ENCODE measurements at regions not wholly inside any gene's neighbourhood (a gene's known extent, or its start where the extent isn't known, plus 50 kb on each side); places are given as distances from the start of the nearest gene placed in this dataset.

- in situ Hi-C loops (cut with HindIII; ENCODE audit: extremely low pct_ligation_motif_present, low pct_unique_long_range_greater_than_20kb) (no loop called here), intact Hi-C loops (cut with micrococcal nuclease; ENCODE audit: unreplicated experiment) (no loop called here)
- FAIRE-seq, result no peak
Measured at GRCh38 chrX:15050395-15050794, 177.2 kb downstream of the MOSPD2 start.

GRCh38 chrX:15043538-15043937 lies 170.3 kb downstream of the MOSPD2 start:
- Histone ChIP-seq H3K27me3 (ENCODE audit: control insufficient read depth in 1 of 2, insufficient read depth in 2 of 2, low read length in 2 of 2) (no peaks in the 10 kb centered on the region), H3K36me3 (replicated peaks in 1 of 2; ENCODE audit: control insufficient read depth in 1 of 2, insufficient read depth in 2 of 2, low read length in 2 of 2) (no peaks in the 10 kb centered on the region), H3K4me2 (ENCODE audit: low read depth, low read length) (no peak overlapping the region), H3K4me3 (replicated peaks in 1 of 3; ENCODE audit: insufficient read depth in 1 of 3, low read depth in 2 of 3, low read length in 3 of 3) (no peak overlapping the region), H3K27ac (ENCODE audit: extremely low read length, insufficient read depth, low read length) (no peak overlapping the region), H4K20me1 (ENCODE audit: insufficient read depth, low read length) (no peaks in the 10 kb centered on the region), H3K4me1 (ENCODE audit: insufficient read depth, low read length) (no peaks in the 10 kb centered on the region), H3K9ac (ENCODE audit: insufficient read depth, low read depth, low read length) (no peak overlapping the region), H3K9me3 (ENCODE audit: low read length) (no peaks in the 10 kb centered on the region), H3K79me2 (ENCODE audit: insufficient read depth, low read length) (no peaks in the 10 kb centered on the region), H2AFZ (ENCODE audit: low read length) (no peak overlapping the region)
- in situ Hi-C loops (cut with HindIII; ENCODE audit: extremely low pct_ligation_motif_present, low pct_unique_long_range_greater_than_20kb) (no loop called here), intact Hi-C loops (cut with micrococcal nuclease; ENCODE audit: unreplicated experiment) (no loop called here)
- BruUV-seq (replicated peaks), result no TSS peak
- FAIRE-seq (no peak), DNase-seq (ENCODE audit: low spot score) (no peak), ATAC-seq (no peak)
- WGBS (ENCODE audit: low lambda C conversion rate), result 42% methylated on average over 2 of the region's 2 CpGs
- ChIA-PET POLR2A (no interaction called here), CTCF (ENCODE audit: low intra/inter-chr PET ratio, low total read pairs) (no interaction called here)
- TF ChIP-seq STAG1 (CRISPR knock-in tag; IDR thresholded peaks at IDR 0.05) (no peak), GZF1 (CRISPR knock-in tag; IDR thresholded peaks at IDR 0.05) (no peak), SPEN (CRISPR knock-in tag; IDR thresholded peaks at IDR 0.05; ENCODE audit: low read depth) (no peak), ZNF572 (CRISPR knock-in tag; IDR thresholded peaks at IDR 0.05) (no peak), ZMYM3 (CRISPR knock-in tag; IDR thresholded peaks at IDR 0.05) (no peak)
- TF ChIP-seq, protein P1, sequence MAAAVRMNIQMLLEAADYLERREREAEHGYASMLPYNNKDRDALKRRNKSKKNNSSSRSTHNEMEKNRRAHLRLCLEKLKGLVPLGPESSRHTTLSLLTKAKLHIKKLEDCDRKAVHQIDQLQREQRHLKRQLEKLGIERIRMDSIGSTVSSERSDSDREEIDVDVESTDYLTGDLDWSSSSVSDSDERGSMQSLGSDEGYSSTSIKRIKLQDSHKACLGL (CRISPR knock-in tag; IDR thresholded peaks at IDR 0.05), result no peak
- TF ChIP-seq, protein P2, sequence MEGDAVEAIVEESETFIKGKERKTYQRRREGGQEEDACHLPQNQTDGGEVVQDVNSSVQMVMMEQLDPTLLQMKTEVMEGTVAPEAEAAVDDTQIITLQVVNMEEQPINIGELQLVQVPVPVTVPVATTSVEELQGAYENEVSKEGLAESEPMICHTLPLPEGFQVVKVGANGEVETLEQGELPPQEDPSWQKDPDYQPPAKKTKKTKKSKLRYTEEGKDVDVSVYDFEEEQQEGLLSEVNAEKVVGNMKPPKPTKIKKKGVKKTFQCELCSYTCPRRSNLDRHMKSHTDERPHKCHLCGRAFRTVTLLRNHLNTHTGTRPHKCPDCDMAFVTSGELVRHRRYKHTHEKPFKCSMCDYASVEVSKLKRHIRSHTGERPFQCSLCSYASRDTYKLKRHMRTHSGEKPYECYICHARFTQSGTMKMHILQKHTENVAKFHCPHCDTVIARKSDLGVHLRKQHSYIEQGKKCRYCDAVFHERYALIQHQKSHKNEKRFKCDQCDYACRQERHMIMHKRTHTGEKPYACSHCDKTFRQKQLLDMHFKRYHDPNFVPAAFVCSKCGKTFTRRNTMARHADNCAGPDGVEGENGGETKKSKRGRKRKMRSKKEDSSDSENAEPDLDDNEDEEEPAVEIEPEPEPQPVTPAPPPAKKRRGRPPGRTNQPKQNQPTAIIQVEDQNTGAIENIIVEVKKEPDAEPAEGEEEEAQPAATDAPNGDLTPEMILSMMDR (CRISPR knock-in tag; IDR thresholded peaks at IDR 0.05), result no peak
- TF ChIP-seq, protein P3, sequence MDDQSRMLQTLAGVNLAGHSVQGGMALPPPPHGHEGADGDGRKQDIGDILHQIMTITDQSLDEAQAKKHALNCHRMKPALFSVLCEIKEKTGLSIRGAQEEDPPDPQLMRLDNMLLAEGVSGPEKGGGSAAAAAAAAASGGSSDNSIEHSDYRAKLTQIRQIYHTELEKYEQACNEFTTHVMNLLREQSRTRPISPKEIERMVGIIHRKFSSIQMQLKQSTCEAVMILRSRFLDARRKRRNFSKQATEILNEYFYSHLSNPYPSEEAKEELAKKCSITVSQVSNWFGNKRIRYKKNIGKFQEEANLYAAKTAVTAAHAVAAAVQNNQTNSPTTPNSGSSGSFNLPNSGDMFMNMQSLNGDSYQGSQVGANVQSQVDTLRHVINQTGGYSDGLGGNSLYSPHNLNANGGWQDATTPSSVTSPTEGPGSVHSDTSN (CRISPR knock-in tag; IDR thresholded peaks at IDR 0.05; ENCODE audit: borderline replicate concordance), result no peak

More at GRCh38 chrX:15050395-15050794, 177.2 kb downstream of the MOSPD2 start:
- Histone ChIP-seq H3K27me3 (ENCODE audit: control insufficient read depth in 1 of 2, insufficient read depth in 2 of 2, low read length in 2 of 2) (no peaks in the 10 kb centered on the region), H3K9ac (ENCODE audit: insufficient read depth, low read depth, low read length) (no peak overlapping the region), H3K4me3 (replicated peaks in 1 of 3; ENCODE audit: insufficient read depth in 1 of 3, low read depth in 2 of 3, low read length in 3 of 3) (no peak overlapping the region), H2AFZ (ENCODE audit: low read length) (no peak overlapping the region), H3K9me3 (ENCODE audit: low read length) (no peaks in the 10 kb centered on the region), H3K4me2 (ENCODE audit: low read depth, low read length) (no peak overlapping the region), H4K20me1 (ENCODE audit: insufficient read depth, low read length) (no peaks in the 10 kb centered on the region), H3K79me2 (ENCODE audit: insufficient read depth, low read length) (no peaks in the 10 kb centered on the region), H3K36me3 (replicated peaks in 1 of 2; ENCODE audit: control insufficient read depth in 1 of 2, insufficient read depth in 2 of 2, low read length in 2 of 2) (no peaks in the 10 kb centered on the region), H3K27ac (ENCODE audit: extremely low read length, insufficient read depth, low read length) (no peak overlapping the region), H3K4me1 (ENCODE audit: insufficient read depth, low read length) (no peaks in the 10 kb centered on the region)
- ATAC-seq (no peak), DNase-seq (ENCODE audit: low spot score) (no peak)
- ChIA-PET POLR2A (no interaction called here), CTCF (ENCODE audit: low intra/inter-chr PET ratio, low total read pairs) (no interaction called here)
- TF ChIP-seq ZNF704 (CRISPR knock-in tag; IDR thresholded peaks at IDR 0.05; ENCODE audit: borderline replicate concordance), result no peak
- no peak for TF ChIP-seq TAF15 (IDR thresholded peaks at IDR 0.05; ENCODE audit: low read depth, low read length, poor library complexity, severe bottlenecking)
- TF ChIP-seq ZNF720 (CRISPR knock-in tag; IDR thresholded peaks at IDR 0.05), result no peak
- no peak for TF ChIP-seq HOXA3 (CRISPR knock-in tag; IDR thresholded peaks at IDR 0.05)
- TF ChIP-seq, protein P4, sequence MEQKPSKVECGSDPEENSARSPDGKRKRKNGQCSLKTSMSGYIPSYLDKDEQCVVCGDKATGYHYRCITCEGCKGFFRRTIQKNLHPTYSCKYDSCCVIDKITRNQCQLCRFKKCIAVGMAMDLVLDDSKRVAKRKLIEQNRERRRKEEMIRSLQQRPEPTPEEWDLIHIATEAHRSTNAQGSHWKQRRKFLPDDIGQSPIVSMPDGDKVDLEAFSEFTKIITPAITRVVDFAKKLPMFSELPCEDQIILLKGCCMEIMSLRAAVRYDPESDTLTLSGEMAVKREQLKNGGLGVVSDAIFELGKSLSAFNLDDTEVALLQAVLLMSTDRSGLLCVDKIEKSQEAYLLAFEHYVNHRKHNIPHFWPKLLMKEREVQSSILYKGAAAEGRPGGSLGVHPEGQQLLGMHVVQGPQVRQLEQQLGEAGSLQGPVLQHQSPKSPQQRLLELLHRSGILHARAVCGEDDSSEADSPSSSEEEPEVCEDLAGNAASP (CRISPR knock-in tag; IDR thresholded peaks at IDR 0.05; ENCODE audit: borderline replicate concordance), result no peak
- no peak for TF ChIP-seq ETV6 (CRISPR knock-in tag; conservative IDR thresholded peaks at IDR 0.05)
- 0 out of 2 replicates have a peak, but pooled peaks have one; percentile 31 for TF ChIP-seq NR2F6 (IDR thresholded peaks at IDR 0.05)
- no peak for TF ChIP-seq NR2F6 (CRISPR knock-in tag; IDR thresholded peaks at IDR 0.05)
- 39% methylated on average over 5 of the region's 5 CpGs for WGBS (ENCODE audit: low lambda C conversion rate)
- BruUV-seq (replicated peaks), result no TSS peak

All from HepG2 (cell line).